Effector memory CD4-positive, alpha-beta T cell (primary cell): ENCODE measurements at regions not wholly inside any gene's neighbourhood (a gene's known extent, or its start where the extent isn't known, plus 50 kb on each side); places are given as distances from the start of the nearest gene placed in this dataset.

Source experiments
- DNase-seq, 3 donors: peaks; one replicate each; pipeline ENCODE4 v3.0.0-alpha.2; 2020
- H3K27ac ChIP-seq: 2 replicates; pipeline ENCODE4 v1.7.0; 2013; ENCODE audit warnings: mild to moderate bottlenecking, low read length, moderate library complexity; ENCODE audit not compliant: insufficient read depth, poor library complexity, severe bottlenecking
- H3K27me3 ChIP-seq: replicated peaks from 2 replicates; pipeline ENCODE4 v1.7.0; 2013; ENCODE audit warnings: mild to moderate bottlenecking, low read length; ENCODE audit not compliant: insufficient read depth, control insufficient read depth, poor library complexity, severe bottlenecking
- H3K36me3 ChIP-seq: 2 replicates; pipeline ENCODE4 v1.7.0; 2013; ENCODE audit warnings: mild to moderate bottlenecking, low read length, moderate library complexity; ENCODE audit not compliant: control insufficient read depth, insufficient read depth
- H3K4me1 ChIP-seq: 2 replicates; pipeline ENCODE4 v1.7.0; 2013; ENCODE audit warnings: low read length, mild to moderate bottlenecking; ENCODE audit not compliant: control insufficient read depth, insufficient read depth, poor library complexity, severe bottlenecking
- H3K4me3 ChIP-seq: 2 replicates; pipeline ENCODE4 v1.7.0; 2013; ENCODE audit warnings: low read length, low read depth, mild to moderate bottlenecking; ENCODE audit not compliant: insufficient read depth, poor library complexity, severe bottlenecking
- H3K9me3 ChIP-seq: 2 replicates; pipeline ENCODE4 v1.7.0; 2013; ENCODE audit warnings: mild to moderate bottlenecking, low read length, moderate library complexity; ENCODE audit not compliant: control insufficient read depth

- Histone ChIP-seq H3K4me3 (no peak overlapping the region), H3K4me1 (no peaks in the 10 kb centered on the region), H3K9me3 (no peaks in the 10 kb centered on the region), H3K27ac (no peak overlapping the region), H3K27me3 (no peaks in the 10 kb centered on the region), H3K36me3 (no peaks in the 10 kb centered on the region)
- DNase-seq: no peak
These were observed 572.8 kb upstream of the FRG1 start for GRCh38 chr4:189367832-189368231.

- H3K27ac ChIP-seq: no peak overlapping the region
- H3K4me1 ChIP-seq: no peaks in the 10 kb centered on the region
- no peaks in the 10 kb centered on the region for H3K36me3 ChIP-seq
- no peaks in the 10 kb centered on the region for H3K9me3 ChIP-seq
- no peak for DNase-seq
- H3K27me3 ChIP-seq: no peaks in the 10 kb centered on the region
- no peak overlapping the region for H3K4me3 ChIP-seq
These were observed 566.5 kb upstream of the FRG1 start for GRCh38 chr4:189374176-189374575.

GRCh38 chr4:189376901-189377300 lies 563.8 kb upstream of the FRG1 start:
- H3K4me1 ChIP-seq: no peaks in the 10 kb centered on the region
- H3K4me3 ChIP-seq: no peak overlapping the region
- H3K36me3 ChIP-seq: no peaks in the 10 kb centered on the region
- no peaks in the 10 kb centered on the region for H3K27me3 ChIP-seq
- no peak for DNase-seq
- H3K27ac ChIP-seq: no peak overlapping the region
- H3K9me3 ChIP-seq: no peaks in the 10 kb centered on the region

GRCh38 chr4:189377569-189377968 lies 563.1 kb upstream of the FRG1 start:
- no peaks in the 10 kb centered on the region for H3K9me3 ChIP-seq
- no peak for DNase-seq
- H3K27me3 ChIP-seq: no peaks in the 10 kb centered on the region
- H3K27ac ChIP-seq: no peak overlapping the region
- H3K36me3 ChIP-seq: no peaks in the 10 kb centered on the region
- H3K4me3 ChIP-seq: no peak overlapping the region
- H3K4me1 ChIP-seq: no peaks in the 10 kb centered on the region

- Histone ChIP-seq H3K4me1 (no peaks in the 10 kb centered on the region), H3K36me3 (no peaks in the 10 kb centered on the region), H3K27me3 (no peaks in the 10 kb centered on the region), H3K27ac (no peak overlapping the region), H3K4me3 (no peak overlapping the region), H3K9me3 (no peaks in the 10 kb centered on the region)
- DNase-seq: no peak
These were observed 555.6 kb upstream of the FRG1 start for GRCh38 chr4:189385098-189385497.

- DNase-seq: no peak
- Histone ChIP-seq H3K4me3 (no peak overlapping the region), H3K9me3 (no peaks in the 10 kb centered on the region), H3K4me1 (no peaks in the 10 kb centered on the region), H3K27ac (no peak overlapping the region), H3K36me3 (no peaks in the 10 kb centered on the region), H3K27me3 (no peaks in the 10 kb centered on the region)
These were observed 555.1 kb upstream of the FRG1 start for GRCh38 chr4:189385579-189385978.

- no peaks in the 10 kb centered on the region for H3K4me1 ChIP-seq
- no peaks in the 10 kb centered on the region for H3K9me3 ChIP-seq
- no peaks in the 10 kb centered on the region for H3K27me3 ChIP-seq
- no peak for DNase-seq
- H3K27ac ChIP-seq: no peak overlapping the region
- H3K4me3 ChIP-seq: no peak overlapping the region
- H3K36me3 ChIP-seq: no peaks in the 10 kb centered on the region
These were observed 544.2 kb upstream of the FRG1 start for GRCh38 chr4:189396435-189396834.

- H3K27ac ChIP-seq: no peak overlapping the region
- H3K27me3 ChIP-seq: no peaks in the 10 kb centered on the region
- no peak for DNase-seq
- no peak overlapping the region for H3K4me3 ChIP-seq
- no peaks in the 10 kb centered on the region for H3K4me1 ChIP-seq
- no peaks in the 10 kb centered on the region for H3K36me3 ChIP-seq
- H3K9me3 ChIP-seq: no peaks in the 10 kb centered on the region
These were observed 536.4 kb upstream of the FRG1 start for GRCh38 chr4:189404271-189404670.

GRCh38 chr4:189409158-189409557 lies 531.5 kb upstream of the FRG1 start:
- Histone ChIP-seq H3K36me3 (no peaks in the 10 kb centered on the region), H3K27me3 (no peaks in the 10 kb centered on the region), H3K4me1 (no peaks in the 10 kb centered on the region), H3K27ac (no peak overlapping the region), H3K9me3 (no peaks in the 10 kb centered on the region), H3K4me3 (no peak overlapping the region)
- DNase-seq: no peak

GRCh38 chr4:189414021-189414420 lies 526.7 kb upstream of the FRG1 start:
- H3K4me3 ChIP-seq: no peak overlapping the region
- no peak for DNase-seq
- no peaks in the 10 kb centered on the region for H3K27me3 ChIP-seq
- no peak overlapping the region for H3K27ac ChIP-seq
- H3K36me3 ChIP-seq: no peaks in the 10 kb centered on the region
- H3K4me1 ChIP-seq: no peaks in the 10 kb centered on the region
- no peaks in the 10 kb centered on the region for H3K9me3 ChIP-seq

- no peaks in the 10 kb centered on the region for H3K27me3 ChIP-seq
- H3K9me3 ChIP-seq: no peaks in the 10 kb centered on the region
- H3K4me1 ChIP-seq: no peaks in the 10 kb centered on the region
- H3K27ac ChIP-seq: no peak overlapping the region
- no peak overlapping the region for H3K4me3 ChIP-seq
- no peaks in the 10 kb centered on the region for H3K36me3 ChIP-seq
- no peak for DNase-seq
These were observed 520.1 kb upstream of the FRG1 start for GRCh38 chr4:189420572-189420971.
